Stimulated activated CD4-positive, alpha-beta T cell treated with anti-CD3 and anti-CD28 coated beads, Interleukin-15, amount 100 ng/mL, for 48 hours (primary cell): ENCODE measurements at regions not wholly inside any gene's neighbourhood (a gene's known extent, or its start where the extent isn't known, plus 50 kb on each side); places are given as distances from the start of the nearest gene placed in this dataset.

Experiments used
- DNase-seq, 2 donors: peaks; one replicate each; pipeline ENCODE4 v3.0.0-alpha.2; 2020; ENCODE audit warnings: low read depth in 2 of 2

DNA sequence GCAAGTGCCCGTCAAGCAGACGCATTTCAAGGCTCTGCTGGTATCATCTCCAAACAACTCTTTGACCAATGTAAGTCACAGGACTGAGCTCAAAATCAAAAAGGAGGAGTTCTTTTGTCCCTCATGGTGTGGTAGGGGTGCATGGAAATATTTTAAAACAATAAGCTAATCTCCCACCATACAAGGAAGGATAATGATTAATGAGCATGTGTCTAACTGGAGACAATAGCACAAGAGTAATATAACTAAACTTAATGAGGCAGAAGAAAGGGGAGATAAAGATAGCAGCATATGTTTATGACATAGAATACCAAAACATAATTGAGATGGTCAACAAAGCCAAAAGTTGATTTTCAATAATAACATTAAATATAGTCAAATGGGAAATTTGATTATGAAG lies 668.0 kb upstream of the ZP4 start:
- no peak for DNase-seq

DNA sequence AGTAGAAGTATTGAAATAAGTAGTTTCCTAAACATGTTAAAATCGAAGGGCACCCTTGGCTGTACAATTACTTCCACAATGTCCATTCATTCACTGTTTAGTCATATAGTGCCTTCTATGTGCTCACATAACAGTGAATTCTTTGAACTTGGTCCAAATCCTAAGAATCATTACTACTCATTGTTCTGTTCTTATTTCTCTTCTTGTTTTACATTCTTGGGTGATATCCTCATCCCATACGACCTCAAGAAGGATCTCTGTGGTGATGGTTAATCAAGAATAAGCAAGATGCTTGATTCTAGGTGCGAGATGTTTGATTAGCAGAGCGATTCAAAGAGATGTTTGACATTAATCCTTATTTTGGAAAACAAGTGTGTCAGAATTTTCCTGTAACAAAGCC lies 667.4 kb upstream of the ZP4 start:
- DNase-seq, result no peak

DNA sequence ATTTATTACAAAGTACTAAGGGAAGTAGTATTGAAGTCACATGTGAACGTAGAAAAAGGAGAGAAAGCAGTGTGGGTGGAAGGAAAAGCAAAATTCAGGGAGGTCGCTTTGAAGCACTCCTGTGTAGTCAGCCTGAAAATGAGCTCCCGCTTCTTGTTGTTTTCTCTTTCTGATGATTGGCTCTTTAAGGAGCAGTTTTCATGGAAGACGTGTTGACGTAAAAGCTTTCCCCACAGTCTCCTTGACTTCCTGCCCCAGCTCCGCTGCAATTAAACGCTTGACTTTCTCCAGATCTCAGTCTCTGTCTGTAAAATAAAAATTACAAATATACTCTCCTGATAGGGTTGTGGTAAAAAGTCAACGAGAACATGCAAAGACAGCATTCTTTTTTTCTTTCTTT lies 661.5 kb upstream of the ZP4 start:
- no peak for DNase-seq

DNA sequence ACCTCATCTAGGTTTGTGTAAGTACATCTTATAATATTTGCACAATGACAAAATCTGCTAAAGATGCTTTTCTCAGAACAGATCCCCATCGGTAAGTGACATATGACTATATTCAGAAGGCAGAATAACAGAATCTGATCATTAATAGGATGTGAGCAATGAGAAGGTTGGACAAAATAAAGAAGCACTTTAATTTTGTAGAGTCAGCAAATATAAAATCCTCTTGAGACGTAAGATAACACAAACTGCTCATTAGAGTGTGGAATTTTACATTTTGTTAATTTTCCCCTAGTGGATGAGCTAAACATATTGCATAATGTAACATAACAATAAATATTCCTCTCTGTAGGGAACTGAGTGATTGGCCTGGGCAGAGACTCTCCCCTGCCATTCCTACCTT lies 658.4 kb upstream of the ZP4 start:
- DNase-seq, result no peak

DNA sequence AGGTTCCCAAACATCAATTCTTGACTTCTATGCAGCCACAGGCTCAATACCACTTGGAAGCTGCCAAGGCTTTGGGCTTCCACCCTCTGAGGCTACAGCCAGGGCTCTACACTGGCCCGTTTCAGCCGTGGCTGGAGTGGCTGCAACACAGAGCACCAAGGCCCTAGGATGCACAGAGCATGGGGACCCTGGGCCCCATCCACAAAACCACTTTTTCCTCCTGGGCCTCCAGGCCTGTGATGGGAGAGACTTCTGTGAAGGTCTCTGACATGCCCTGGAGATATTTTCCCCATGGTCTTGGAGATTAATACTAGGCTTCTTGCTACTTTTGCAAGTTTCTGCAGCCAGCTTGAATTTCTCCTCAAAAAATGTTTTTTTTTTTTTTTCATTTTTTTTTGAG lies 655.4 kb upstream of the ZP4 start:
- no peak for DNase-seq

DNA sequence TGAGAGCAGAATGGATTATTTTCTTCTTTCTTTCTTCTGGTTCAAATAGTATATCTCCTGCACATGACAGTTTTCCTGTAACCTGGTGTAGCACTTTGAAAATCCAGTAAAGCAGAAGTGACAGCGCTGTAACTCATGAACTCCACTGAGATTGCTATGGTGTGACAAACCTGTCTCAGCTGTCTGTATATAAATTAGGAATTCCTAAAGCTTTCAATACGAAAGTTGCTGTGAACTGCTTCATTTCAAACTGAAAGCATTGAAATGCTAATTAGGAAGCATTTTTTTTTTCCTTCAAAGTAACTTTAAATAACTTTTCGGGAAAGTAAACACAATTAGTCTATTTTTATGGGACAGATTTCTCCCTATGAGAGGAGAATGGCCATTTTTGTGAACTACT lies 646.9 kb upstream of the ZP4 start:
- no peak for DNase-seq

DNA sequence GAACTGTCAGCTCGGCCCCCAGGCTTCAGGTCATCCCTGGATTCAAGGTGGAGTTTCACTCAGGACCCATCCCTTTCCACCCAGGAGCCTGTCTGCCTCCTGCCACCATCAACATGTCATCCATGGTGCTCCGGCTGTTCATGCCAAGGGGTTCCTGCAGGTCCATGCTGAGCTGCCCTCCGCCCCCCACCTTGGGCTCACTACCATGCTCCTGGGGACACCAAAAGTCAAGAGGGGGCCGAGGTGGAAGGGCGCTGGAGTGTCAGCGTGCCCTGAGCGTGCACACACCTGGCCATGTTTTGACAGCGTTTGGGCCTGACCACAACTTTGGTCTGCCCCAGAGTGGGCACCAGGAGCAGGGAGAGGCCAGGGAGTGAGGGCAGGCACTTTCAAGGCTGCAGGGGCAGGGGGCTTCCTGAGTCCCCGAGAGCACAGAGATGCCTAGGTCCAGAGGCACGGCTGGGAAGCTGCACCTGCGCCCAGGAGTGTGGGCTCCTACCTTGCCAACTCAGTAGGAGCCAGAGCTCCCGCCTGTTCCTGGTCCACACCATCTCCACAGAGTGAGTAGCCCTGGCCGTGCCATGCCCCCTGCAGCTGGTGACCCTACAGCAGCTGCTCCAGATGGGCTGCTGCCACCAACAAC lies 639.6 kb upstream of the ZP4 start:
- DNase-seq, result no peak

DNA sequence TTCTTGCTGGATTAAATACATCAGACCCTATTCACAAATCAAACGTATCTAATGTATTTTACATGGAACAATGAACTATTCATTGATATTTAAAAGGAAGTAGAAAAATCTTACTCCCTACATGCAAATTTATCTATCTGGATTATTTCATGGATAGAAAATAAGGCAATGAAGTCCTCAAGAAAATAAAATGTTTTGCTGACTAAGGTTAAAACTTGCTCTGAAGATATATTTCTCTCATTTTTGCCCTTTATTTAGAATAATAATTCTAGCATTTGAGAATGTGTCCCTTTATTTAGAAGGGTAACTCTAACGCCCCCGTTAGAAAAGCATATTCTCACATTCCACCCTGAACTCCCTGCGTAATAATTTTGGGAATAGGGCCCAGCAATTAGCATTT lies 627.0 kb upstream of the ZP4 start:
- DNase-seq, result no peak

DNA sequence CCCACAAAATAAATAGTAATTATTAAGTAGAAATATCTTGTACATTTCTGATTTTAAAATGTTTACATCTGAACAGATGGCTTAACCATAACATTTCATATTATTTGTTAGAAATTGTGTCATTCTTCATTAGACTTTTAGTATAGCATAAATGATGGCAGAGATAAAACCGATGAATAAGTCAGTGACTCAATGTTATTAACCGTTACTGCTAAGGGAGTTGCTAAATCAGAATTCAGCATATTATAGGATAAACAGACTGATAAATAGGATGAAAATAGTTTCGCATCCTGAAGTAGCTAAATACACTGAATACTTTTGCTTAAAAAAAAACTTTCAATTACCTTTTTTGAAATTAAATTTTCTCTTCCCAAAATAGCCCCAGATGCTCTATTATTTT lies 610.6 kb upstream of the ZP4 start:
- no peak for DNase-seq

DNA sequence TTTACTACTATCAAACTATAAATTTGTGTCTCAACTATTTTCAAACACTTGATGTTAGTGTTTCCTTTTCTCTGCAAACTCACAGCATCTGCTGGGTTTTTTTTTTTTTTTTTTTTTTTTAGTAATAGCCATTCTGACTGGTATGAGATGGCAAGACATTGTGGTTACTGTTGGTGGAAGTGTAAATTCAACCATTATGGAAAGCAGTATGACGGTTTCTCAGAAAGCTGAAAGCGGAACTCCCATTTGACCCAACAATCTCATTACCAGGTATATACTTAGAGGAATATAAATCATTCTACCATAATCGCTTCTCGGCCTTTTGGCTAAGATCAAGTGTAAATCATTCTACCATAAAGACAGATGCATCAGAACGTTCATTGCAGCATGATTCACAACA lies 608.3 kb upstream of the ZP4 start:
- no peak for DNase-seq

DNA sequence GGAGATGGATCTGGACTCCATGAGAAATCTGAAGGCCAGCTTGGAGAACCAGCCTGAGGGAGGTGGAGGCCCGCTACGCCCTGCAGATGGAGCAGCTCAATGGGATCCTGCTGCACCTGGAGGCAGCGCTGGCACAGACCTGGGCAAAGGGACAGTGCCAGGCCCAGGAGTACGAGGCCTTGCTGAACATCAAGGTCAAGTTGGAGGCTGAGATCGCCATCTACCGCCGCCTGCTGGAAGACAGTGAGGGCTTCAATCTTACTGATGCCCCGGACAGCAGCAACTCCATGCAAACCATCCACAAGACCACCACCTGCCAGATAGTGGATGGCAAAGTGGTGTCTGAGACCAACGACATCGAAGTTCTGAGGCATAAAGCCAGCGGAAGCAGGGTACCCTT lies 601.5 kb upstream of the ZP4 start:
- DNase-seq, result no peak

DNA sequence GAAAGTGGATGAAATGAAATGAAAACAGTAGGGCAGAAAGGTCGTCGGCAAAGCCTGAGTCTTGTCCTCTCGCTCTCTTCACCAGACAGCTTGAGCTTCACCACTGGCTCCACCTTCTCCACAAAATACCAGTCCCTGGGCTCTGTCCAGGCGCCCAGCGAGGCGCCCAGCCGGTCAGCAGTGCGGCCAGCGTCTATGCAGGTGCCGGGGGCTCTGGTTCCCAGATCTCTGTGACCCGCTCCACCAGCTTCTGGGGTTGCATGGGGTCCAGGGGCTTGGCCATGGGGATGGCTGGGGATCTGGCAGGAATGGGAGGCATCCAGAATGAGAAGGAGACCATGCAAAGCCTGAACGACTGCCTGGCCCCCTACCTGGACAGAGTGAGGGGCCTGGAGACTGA lies 600.5 kb upstream of the ZP4 start:
- DNase-seq, result no peak

DNA sequence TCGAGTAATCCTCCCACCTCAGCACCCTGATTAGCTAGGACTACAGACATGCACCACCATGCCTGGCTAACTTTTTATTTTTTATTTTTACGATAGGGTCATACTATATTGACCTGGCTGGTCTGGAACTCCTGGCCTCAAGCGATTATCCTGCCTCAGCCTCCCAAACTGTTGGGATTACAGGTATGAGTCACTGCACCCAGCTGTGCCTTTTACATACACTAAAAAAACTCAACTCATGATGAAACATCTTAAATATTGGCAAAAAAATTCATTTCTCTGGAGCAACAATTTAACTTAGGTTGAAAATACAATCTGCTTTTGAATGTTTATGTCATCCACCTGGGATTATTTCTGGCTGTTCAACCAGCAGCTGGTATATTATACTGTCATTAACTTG lies 598.3 kb upstream of the ZP4 start:
- DNase-seq, result no peak

DNA sequence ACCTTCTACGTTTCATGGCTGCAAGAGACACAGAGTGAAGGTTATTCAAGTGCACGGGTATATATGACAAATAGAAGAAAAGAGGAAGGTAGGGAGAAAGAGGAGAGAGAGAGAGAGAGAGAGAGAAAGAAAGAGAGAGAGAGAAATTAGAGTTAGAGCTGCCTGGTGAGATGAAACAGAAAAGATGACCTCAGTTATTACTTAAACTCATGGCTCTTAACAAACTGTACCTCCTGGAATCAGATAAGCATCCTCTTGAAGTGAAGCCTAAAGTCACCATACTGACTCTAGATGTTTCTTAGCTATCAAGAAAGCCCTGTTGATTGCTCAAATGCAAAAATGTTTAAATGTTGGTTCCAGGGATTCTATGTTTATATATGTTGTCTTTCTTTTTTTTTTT lies 597.7 kb upstream of the ZP4 start:
- DNase-seq, result no peak

DNA sequence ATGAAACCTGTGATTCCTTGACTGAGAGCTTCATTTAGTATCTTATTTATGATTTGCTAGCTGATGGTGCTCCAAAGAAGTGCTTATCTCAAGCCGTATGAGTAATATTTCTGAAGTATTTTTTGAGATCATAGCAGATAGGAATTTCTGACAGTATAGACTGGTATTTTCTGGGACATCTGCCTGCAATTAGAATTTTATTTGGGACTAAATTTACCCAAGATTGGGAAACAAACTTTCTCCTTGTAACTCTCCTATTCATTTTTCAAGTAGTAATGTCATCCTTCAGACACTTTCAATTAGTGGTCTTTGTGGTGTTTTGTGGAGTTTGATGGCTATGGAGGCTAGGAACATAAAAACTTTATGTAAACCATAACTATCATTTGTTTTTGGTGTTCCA lies 597.2 kb upstream of the ZP4 start:
- DNase-seq, result no peak

DNA sequence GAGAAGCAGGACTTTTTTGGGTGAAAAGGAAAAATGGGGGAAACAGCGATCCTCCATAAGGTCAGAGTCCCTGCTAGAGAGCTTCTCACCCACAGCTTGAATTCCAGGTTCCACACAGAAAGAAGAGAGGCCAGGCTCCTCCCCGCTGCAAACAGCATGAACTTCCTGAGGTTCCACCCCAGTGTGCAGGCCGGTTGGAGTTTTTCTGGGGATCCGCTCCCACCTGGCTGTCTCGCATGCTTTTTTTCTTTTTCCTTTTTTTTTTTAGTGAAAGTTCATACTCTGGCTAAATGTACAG lies 595.1 kb upstream of the ZP4 start:
- DNase-seq, result no peak

DNA sequence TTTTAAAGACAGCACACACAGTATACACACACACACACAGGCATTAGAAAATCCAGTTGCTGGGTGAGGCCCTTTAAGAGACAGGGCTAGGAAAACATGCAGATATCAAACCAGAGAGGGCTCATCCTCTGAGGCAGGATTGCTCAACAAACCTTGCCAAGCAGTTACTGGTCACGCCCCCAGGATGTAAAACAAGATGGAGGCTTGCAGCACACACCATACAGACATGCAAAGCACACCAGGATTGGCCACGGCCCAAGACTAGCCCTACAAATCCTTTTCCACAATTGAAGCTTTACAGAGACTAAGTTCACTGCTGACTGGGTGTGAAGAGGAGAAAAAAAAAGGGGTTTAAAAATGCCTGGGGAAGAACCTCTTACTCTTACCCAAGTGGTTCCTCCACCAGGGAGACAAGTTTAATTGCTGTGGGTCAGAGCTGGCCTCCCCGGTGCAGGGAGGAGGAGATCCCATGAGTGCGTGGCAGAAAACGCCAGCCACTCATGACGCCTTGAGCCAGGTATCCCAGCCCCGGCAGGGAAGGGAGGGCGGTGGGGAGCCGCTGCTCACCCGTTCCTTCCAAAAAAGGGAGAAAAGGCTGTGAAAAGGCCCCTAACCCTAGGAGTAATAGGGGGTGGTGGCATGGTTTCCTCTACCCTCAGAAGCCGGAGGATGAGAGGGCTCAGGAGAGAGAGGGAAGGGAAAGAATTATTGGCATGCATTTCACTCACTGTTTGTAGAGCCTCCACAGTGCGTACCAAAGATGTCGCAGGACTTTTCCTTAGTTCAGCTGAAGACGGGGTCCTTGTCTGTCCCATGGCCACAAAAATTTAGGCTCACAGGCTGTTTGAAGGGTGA lies 594.6 kb upstream of the ZP4 start:
- no peak for DNase-seq

DNA sequence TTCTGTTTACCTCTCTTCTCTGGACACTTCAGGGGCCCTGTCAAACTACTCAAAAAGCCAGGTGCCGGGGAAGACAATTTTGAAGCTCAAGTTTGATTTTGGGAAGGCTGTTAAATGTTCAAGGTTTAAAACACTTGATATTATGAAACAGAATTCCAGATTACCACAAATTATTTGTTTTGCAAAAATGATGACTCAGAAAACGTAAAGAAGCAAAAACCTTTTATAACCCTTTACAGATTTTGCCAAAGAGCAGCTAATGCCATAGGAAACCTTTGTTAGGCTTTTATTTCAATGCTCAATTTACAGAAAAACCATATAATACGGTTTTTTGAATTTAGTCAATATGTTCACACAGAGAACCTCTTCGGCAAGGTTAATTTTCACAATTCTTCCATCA lies 593.4 kb upstream of the ZP4 start:
- no peak for DNase-seq

DNA sequence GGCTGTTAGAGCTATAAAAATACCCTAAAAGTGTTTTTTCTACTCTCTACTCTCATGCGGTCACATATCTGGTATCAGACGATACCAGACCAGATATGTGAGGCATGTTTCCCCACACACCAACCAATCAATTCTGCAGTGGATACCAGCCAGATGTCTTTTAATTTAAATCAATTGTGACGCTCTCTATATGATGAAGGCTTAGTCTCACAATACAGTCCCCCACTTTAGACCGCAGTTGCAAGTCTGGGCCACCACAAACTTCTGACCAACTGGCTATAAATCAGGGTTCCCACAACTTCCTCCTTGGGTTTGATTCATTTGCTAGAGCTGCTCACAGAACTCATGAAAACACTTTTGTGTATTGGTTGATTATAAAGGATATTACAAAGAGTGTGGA lies 586.1 kb upstream of the ZP4 start:
- no peak for DNase-seq

DNA sequence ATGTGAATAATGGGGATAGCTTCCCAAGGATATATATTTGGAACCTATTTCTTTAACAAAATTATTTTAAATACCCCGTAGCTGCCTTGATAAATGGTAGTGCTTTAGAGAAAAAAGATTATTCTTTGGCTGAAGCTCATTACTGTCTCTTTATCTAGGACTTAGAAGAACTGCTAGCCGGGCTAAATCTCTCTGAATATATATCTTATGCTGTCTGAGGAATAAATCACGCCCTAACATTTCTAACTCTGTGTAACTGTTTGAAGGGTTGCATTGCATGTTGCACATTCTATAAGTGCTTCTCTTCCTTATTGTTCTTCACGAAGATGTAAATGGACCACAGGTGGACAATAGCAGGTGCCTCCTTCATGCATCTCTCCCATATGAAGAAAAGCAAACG lies 585.0 kb upstream of the ZP4 start:
- no peak for DNase-seq

DNA sequence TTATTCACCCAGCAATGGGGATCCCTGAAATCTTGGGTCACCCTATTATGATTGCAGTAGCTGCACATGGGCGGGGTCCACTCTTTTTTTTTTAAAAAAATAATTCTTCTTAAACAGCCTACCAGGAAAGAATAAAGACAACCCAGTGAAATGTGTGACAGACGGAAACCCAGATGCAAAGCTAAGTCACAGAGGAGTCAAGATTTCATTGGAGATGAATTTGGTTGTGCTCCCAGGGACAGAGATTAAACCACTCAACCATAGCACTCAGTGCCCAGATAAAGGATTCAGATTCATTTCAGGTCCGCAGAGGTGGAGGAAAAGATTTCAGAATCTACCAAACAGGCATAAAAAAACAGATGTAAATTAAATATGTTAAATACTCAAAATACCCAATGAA lies 583.5 kb upstream of the ZP4 start:
- DNase-seq, result no peak

DNA sequence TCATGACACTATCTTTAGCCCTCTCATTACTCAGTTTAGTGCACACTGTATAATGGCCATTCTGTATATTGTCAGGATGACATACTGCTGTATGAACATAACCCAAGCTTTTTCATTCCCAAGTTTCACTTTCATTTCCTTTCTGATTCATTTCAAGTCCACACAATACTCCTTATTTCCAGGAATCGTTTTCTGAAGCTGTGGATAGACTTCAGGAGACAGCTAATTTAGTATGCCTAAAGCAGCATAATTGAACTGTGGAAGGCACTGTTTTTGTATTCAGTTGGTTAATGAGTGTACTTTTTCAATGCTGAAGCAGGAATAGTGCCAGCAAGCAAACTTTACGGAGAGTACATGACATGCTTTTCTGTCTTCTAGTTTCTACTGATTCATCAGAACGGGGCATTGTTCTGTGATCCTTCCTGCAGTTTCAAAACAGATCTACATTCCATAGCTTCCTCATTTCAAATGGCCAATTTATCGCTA lies 578.5 kb upstream of the ZP4 start:
- no peak for DNase-seq

DNA sequence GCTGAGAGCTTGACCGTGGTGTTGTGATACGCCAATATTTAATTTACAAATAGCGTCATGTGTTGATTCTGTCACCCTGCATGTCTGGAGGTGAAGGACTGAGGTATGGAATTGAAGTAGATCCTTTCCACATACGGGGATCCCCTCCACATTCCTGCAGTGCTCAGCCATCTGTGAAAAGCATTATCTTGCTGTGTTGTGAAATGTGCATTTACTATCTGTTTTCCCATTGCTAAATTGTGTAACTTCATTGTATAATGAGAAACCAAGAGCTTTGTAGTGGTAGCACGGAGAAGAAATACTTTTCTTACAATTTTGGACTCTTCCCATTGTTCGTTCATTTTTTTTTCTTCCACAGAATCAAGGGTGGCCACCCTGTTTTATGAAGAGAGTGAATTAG lies 577.3 kb upstream of the ZP4 start:
- DNase-seq, result no peak

DNA sequence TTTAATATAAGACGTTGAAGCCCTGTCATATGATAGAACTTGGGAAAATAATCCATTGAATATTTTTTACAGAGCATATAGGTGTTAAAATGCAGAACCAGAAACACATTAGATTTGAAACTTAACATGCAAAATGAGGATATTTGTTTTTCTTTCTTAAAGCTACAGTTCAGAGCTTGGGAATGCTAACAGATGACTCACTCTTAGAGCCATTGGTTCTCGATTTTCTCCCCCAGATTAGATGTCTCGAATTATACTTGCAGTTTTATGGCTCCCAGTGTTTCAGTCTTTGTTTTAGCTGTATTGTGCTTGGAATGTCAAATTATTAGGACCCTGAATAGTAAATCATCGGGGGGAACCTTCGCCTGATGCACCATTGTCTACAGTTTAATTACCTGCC lies 575.7 kb upstream of the ZP4 start:
- no peak for DNase-seq
